ENCODE measurements at regions not wholly inside any gene's neighbourhood (a gene's known extent, or its start where the extent isn't known, plus 50 kb on each side); places are given as distances from the start of the nearest gene placed in this dataset.

- no peak for TF ChIP-seq REST (IDR thresholded peaks at IDR 0.05; ENCODE audit: insufficient read depth in 1 of 2, low read depth in 2 of 2, low read length in 2 of 2)
- no peak for TF ChIP-seq TAF1 (IDR thresholded peaks at IDR 0.05; ENCODE audit: borderline replicate concordance, insufficient read depth, low read length)
- TF ChIP-seq SIN3A (IDR thresholded peaks at IDR 0.05; ENCODE audit: borderline replicate concordance, insufficient read depth, low read length), result no peak
Measured at GRCh38 chrX:9337046-9337445, 127.8 kb upstream of the TBL1X start.
